AG10803 (cell line): ENCODE measurements at regions not wholly inside any gene's neighbourhood (a gene's known extent, or its start where the extent isn't known, plus 50 kb on each side); places are given as distances from the start of the nearest gene placed in this dataset.

Experiments used
- DNase-seq: peaks from one replicate; pipeline ENCODE4 v3.0.0; 2010; ENCODE audit warnings: low read depth
- H3K4me3 ChIP-seq: 2 replicates; pipeline ENCODE4 v1.5.1; 2011; ENCODE audit warnings: mild to moderate bottlenecking, low read length, control low read depth
- TF ChIP-seq, protein P1 (sequence below): conservative IDR thresholded peaks from 2 replicates; pipeline ENCODE4 v1.5.1; 2011; ENCODE audit warnings: mild to moderate bottlenecking, low read length, control low read depth, inconsistent platforms

DNA sequence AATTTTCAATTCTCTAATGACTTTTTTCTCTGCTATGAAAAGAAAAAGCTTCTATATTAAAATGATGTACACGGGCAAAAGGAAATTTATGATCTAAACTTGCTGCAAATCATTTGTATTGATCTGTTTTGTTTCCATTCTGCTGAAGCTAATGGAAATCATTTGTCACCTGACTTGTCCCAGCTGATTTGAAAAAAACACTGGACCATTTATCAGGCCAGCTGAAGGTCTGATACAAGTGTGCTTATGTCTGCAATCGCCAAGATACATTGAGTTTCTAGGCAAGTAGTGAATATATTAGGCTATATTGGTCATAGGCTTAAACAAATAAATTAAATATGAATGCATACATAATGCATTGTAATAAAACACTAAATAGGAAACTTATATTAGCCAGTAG is 1309.7 kb downstream of the REEP3 start:
- no peak overlapping the region for H3K4me3 ChIP-seq
- TF ChIP-seq, protein P1, sequence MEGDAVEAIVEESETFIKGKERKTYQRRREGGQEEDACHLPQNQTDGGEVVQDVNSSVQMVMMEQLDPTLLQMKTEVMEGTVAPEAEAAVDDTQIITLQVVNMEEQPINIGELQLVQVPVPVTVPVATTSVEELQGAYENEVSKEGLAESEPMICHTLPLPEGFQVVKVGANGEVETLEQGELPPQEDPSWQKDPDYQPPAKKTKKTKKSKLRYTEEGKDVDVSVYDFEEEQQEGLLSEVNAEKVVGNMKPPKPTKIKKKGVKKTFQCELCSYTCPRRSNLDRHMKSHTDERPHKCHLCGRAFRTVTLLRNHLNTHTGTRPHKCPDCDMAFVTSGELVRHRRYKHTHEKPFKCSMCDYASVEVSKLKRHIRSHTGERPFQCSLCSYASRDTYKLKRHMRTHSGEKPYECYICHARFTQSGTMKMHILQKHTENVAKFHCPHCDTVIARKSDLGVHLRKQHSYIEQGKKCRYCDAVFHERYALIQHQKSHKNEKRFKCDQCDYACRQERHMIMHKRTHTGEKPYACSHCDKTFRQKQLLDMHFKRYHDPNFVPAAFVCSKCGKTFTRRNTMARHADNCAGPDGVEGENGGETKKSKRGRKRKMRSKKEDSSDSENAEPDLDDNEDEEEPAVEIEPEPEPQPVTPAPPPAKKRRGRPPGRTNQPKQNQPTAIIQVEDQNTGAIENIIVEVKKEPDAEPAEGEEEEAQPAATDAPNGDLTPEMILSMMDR, result no peak

DNA sequence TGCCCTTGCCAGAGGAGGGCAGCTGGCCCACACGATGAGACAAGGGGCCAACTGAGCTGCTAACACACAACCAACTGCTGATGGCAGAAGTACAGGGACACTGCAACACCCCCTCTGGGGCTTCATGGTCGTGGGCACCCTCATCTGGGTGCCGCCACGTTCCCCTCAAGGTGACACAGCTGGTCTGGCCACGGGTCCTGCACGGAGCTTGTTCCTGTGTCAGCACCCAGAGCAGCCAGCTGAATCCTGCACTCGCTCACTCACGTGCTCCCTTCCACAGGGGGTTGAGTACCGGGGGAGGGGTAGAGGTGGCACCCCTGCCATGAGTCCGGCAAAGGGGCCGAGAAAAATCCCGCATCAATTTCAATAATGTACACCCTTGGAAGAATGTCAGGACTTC is 1319.1 kb downstream of the REEP3 start:
- DNase-seq, result no peak

More for the DNA sequence above, 1309.7 kb downstream of the REEP3 start:
- DNase-seq, result no peak

DNA sequence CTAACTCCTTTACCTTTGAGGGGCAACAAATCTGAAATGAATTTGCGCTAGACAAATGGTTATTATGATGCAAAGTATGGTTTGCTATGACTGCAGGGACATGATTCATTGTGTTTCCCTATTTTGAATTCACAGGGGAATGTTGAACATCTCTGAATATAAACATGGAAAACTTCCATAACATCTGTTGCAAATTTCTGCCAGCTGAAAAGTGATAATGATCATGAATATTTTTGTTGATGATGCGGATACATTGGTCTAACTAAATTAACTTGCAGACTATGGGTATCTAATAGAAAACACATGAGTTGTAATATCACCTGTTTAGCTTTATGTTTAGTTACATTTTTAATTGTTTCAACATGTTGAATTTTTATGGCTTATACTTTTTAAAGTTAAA is 1325.5 kb downstream of the REEP3 start:
- DNase-seq, result no peak
- TF ChIP-seq, protein P1, result no peak
- H3K4me3 ChIP-seq, result no peak overlapping the region

More for the DNA sequence above, 1319.1 kb downstream of the REEP3 start:
- no peak overlapping the region for H3K4me3 ChIP-seq
- TF ChIP-seq, protein P1, result no peak

DNA sequence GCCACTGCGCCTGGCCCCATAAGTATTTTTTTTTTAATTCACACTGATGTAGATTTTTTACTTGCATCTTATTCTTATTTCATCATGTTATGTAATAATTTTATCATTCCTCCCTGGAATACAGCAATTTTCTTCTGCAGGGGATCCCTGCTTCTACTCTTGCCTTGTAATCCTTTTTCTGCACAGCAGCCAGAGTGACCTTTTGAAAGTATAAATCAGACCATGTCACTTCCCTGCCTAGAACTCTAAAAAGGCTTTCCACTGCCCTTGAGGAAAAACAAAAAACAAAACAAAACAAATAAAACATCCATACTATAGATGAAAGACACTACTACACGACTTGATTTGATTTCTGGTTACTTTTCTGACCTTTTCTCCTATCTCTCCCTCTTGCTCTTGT is 1334.7 kb downstream of the REEP3 start:
- TF ChIP-seq, protein P1, result no peak
- DNase-seq, result no peak
- H3K4me3 ChIP-seq, result no peak overlapping the region

DNA sequence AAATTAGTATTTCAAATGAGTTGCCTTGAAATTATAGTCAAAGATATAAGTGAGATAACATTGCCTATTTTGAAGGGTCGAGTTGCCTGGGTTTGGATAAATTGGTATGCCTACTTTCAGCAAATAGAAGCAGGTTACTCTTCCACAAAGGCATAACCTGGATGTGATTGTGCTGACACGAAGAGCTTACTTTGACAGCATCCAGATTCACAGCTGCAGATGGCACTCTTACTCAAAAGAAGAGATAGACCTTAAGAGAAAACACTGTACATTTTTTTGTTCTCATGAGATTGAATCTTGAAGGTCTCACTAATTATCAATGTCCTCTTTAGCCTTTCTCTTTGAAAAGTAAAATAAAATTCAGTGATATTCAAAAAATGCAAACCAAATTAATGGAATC is 1338.7 kb downstream of the REEP3 start:
- TF ChIP-seq, protein P1, result no peak
- H3K4me3 ChIP-seq, result no peak overlapping the region
- DNase-seq, result no peak

DNA sequence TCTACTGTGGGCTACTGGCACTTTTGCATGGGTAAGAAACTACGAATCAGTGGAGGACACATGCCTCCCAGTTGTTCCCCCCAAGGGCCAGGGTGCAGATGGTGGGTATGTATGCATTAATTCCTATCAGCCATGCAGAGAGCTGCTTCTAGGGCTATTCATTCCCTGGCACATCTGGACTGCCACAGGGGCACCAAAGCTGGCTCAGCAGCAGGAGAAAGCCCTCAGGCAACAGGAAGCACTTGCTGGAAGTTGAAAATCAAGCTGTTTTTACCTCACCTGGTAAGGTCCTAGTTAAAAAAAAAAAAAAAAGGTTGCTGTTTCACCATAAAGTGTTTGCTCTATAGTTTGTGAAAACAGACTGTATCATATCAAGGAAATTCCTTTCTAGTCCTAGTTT is 1342.6 kb downstream of the REEP3 start:
- TF ChIP-seq, protein P1, result no peak
- DNase-seq, result no peak
- no peak overlapping the region for H3K4me3 ChIP-seq

DNA sequence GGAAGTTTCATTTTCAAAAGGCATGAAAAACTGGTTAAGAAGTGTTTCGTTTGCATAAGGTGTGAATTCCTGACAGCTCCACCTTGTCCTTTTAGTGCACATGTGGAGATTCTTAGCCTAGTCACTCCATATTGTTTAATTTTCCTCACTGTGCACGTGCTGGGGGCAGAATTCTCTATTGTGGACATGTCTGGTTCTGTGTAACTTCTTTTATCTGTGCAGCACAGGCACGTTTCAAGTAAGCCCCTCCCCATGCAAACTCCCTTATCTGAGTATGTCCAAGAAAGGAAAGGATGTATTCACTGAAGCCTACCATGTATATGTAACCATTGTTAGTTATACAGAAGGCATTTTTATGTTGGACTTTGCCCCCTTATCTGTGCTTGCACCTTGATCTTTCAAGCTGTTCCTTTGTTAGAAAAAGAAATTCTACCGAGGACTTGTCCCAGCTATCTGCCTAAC is 1346.3 kb downstream of the REEP3 start:
- H3K4me3 ChIP-seq, result no peak overlapping the region
- TF ChIP-seq, protein P1, result no peak
- DNase-seq, result no peak
